Fibroblast of pulmonary artery (primary cell): ENCODE measurements at regions not wholly inside any gene's neighbourhood (a gene's known extent, or its start where the extent isn't known, plus 50 kb on each side); places are given as distances from the start of the nearest gene placed in this dataset.

Experiments used
- DNase-seq: peaks from one replicate; pipeline ENCODE4 v3.0.0-alpha.2; 2010; ENCODE audit warnings: low read depth
- H3K4me3 ChIP-seq: replicated peaks from 2 replicates; pipeline ENCODE4 v1.5.1; 2011; ENCODE audit warnings: low read depth, mild to moderate bottlenecking, control low read depth, low read length, moderate library complexity
- CTCF ChIP-seq: IDR thresholded peaks from 2 replicates; pipeline ENCODE4 v1.5.1; 2011; ENCODE audit warnings: mild to moderate bottlenecking, control low read depth, low read length, inconsistent platforms; ENCODE audit errors: missing control alignments

GRCh38 chr5:25405850-25406249, 761.1 kb upstream of the CDH10 start:
- TF ChIP-seq CTCF = no peak
- no peak for DNase-seq
- no peak overlapping the region for H3K4me3 ChIP-seq

- DNase-seq = no peak
- no peak overlapping the region for H3K4me3 ChIP-seq
Measured at GRCh38 chr5:25399878-25400480, 755.2 kb upstream of the CDH10 start.

GRCh38 chr5:25393957-25394356, 749.2 kb upstream of the CDH10 start:
- DNase-seq = no peak
- no peak for TF ChIP-seq CTCF
- no peak overlapping the region for H3K4me3 ChIP-seq

More at GRCh38 chr5:25399878-25400480, 755.2 kb upstream of the CDH10 start:
- TF ChIP-seq CTCF = no peak

- no peak for TF ChIP-seq CTCF
- no peak overlapping the region for H3K4me3 ChIP-seq
- DNase-seq = no peak
Measured at GRCh38 chr5:25393256-25393655, 748.5 kb upstream of the CDH10 start.

- TF ChIP-seq CTCF = no peak
- DNase-seq = no peak
- H3K4me3 ChIP-seq = no peak overlapping the region
Measured at GRCh38 chr5:25387953-25388352, 743.2 kb upstream of the CDH10 start.

- TF ChIP-seq CTCF = no peak
- no peak for DNase-seq
- H3K4me3 ChIP-seq = no peak overlapping the region
Measured at GRCh38 chr5:25362799-25363198, 718.0 kb upstream of the CDH10 start.

GRCh38 chr5:25358919-25359318, 714.1 kb upstream of the CDH10 start:
- no peak for TF ChIP-seq CTCF
- no peak for DNase-seq
- no peak overlapping the region for H3K4me3 ChIP-seq
